Thyroid gland (tissue), 4 donors: ENCODE measurements at regions not wholly inside any gene's neighbourhood (a gene's known extent, or its start where the extent isn't known, plus 50 kb on each side); places are given as distances from the start of the nearest gene placed in this dataset.

ENCODE experiments used
- DNase-seq, 2 donors: peaks; one replicate each; pipeline ENCODE4 v3.0.0-alpha.2; 2019
- H3K27ac ChIP-seq, 3 donors: fragments of 200-600 bp; sonication (generic); 1 replicate in 2 of 3; 2 replicates in 1 of 3; pipeline ENCODE4 v1.5.1; 2016 to 2019; ENCODE audit warnings: mild to moderate bottlenecking in 1 of 3, moderate library complexity in 1 of 3
- H3K27me3 ChIP-seq: fragments of 200-600 bp; sonication (generic); one replicate; pipeline ENCODE4 v1.5.1; 2019
- H3K36me3 ChIP-seq, 2 donors: fragments of 200-600 bp; sonication (generic); one replicate each; pipeline ENCODE4 v1.5.1; 2016 to 2019
- H3K4me1 ChIP-seq, 2 donors: fragments of 200-600 bp; sonication (generic); one replicate each; pipeline ENCODE4 v1.5.1; 2017 to 2019
- H3K4me3 ChIP-seq, 3 donors: fragments of 200-600 bp; sonication (generic); replicated peaks in 1 of 3; 1 replicate in 2 of 3; 2 replicates in 1 of 3; pipeline ENCODE4 v1.5.1; 2016; ENCODE audit warnings: mild to moderate bottlenecking in 1 of 3
- H3K9me3 ChIP-seq: fragments of 200-600 bp; sonication (generic); one replicate; pipeline ENCODE4 v1.5.1; 2017
- CTCF ChIP-seq, 6 experiments: fragments of 200-600 bp in 3 of 6; fragments of 450-650 bp in 3 of 6; sonication (generic) in 3 of 6; IDR thresholded peaks; one replicate each; pipeline ENCODE4 v1.5.1; 2016 to 2019; ENCODE audit warnings: antibody characterized with exemption in 6 of 6, mild to moderate bottlenecking in 2 of 6, inconsistent platforms in 1 of 6, moderate library complexity in 1 of 6
- POLR2A ChIP-seq, 2 donors: fragments of 450-650 bp; IDR thresholded peaks; one replicate each; pipeline ENCODE4 v1.6.1; 2017; ENCODE audit warnings: antibody characterized with exemption in 2 of 2, mild to moderate bottlenecking in 2 of 2, moderate library complexity in 1 of 2
- WGBS, 2 donors: methylation state at CpG; one replicate each; pipeline ENCODE4 v1.1.5; 2017; 5-methylcytosine and 5-hydroxymethylcytosine counted together
- intact Hi-C: fragments of 100-400 bp; cut with DNase I; formaldehyde crosslinking; loops from one replicate; pipeline ENCODE4 v1.15.1; 2023

GRCh38 chr15:95266451-95267061, 1035.2 kb downstream of the MCTP2 start:
- H3K27ac ChIP-seq, result peak overlapping the region in 2 of 3 donors; percentile 39 to 66
- 45% methylated on average over 7 of the region's 7 CpGs for WGBS, 2 donors
- H3K4me3 ChIP-seq, result no peak overlapping the region
- H3K27me3 ChIP-seq, result no peaks in the 10 kb centered on the region
- no peaks in the 10 kb centered on the region for H3K9me3 ChIP-seq
- H3K36me3 ChIP-seq, result no peaks in the 10 kb centered on the region
- no peaks in the 10 kb centered on the region for H3K4me1 ChIP-seq
- TF ChIP-seq POLR2A (IDR thresholded peaks at IDR 0.05), result no peak
- TF ChIP-seq CTCF (IDR thresholded peaks at IDR 0.05), result no peak
- DNase-seq, result no peak
- intact Hi-C loops, result no loop called here

- Histone ChIP-seq H3K27ac (peak overlapping the region in 2 of 3 donors; percentile 39 to 66), H3K4me1 (no peaks in the 10 kb centered on the region), H3K27me3 (no peaks in the 10 kb centered on the region), H3K36me3 (no peaks in the 10 kb centered on the region), H3K4me3 (no peak overlapping the region), H3K9me3 (no peaks in the 10 kb centered on the region)
- intact Hi-C loops, result no loop called here
- DNase-seq, result no peak
- WGBS, 2 donors, result 85 to 88% methylated on average over 3 of the region's 3 CpGs
- TF ChIP-seq POLR2A (IDR thresholded peaks at IDR 0.05), result no peak
- no peak for TF ChIP-seq CTCF (IDR thresholded peaks at IDR 0.05)
These were observed 1036.1 kb downstream of the MCTP2 start for GRCh38 chr15:95267481-95267880.

DNA sequence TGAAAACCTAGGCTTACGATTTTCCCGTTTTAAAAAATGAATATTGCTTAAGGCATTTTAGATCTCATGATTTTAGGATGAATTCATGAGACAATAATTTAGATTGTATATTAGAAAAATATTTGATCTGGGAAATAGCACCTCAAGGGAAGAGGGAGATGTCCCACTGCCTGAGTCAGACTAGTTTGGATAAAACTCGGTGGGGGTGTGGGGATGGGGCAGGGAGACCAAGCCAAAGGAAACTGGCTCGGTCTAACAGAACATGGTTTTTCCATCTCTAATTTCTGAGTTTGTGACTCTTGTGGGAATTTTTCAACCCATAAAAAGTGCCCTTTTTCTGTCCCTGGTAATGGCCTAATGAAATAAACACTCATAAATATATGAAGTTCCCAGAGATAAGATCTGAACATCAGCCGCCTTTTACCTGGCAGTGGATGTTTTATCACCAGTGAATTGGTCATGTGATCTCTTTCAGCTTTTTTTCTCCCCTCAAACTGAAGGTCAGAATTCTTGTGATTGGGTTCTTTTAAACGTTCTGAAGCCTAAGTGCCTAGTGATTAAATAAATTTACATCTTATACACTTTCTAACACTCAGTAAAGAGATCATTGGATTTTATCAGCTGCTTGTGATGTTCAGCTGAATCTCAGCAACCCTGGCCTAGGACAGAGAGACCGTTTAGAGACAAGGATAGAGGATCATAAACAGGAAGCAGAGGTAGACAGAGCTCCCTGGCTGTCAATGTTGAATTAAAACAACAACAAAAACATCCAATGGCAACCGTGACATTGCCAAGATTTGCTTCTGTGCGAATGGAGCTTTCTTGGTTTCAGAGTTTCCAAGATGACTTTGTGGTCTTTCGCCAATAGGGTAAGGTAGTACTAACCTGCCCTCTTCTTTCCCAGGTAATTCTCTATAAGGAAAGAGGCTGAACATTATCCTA, 1038.2 kb downstream of the MCTP2 start:
- 67 to 69% methylated on average over 10 of the region's 10 CpGs for WGBS, 2 donors
- TF ChIP-seq CTCF (IDR thresholded peaks at IDR 0.05) (no peak), POLR2A (IDR thresholded peaks at IDR 0.05) (no peak)
- Histone ChIP-seq H3K36me3 (no peaks in the 10 kb centered on the region), H3K4me1 (no peaks in the 10 kb centered on the region), H3K27me3 (no peaks in the 10 kb centered on the region), H3K27ac (peak overlapping the region in 2 of 3 donors; percentile 18 to 62), H3K9me3 (no peaks in the 10 kb centered on the region), H3K4me3 (no peak overlapping the region)
- intact Hi-C loops, result no loop called here
- DNase-seq, result no peak

- no peaks in the 10 kb centered on the region for H3K9me3 ChIP-seq
- no peaks in the 10 kb centered on the region for H3K36me3 ChIP-seq
- no peaks in the 10 kb centered on the region for H3K4me1 ChIP-seq
- intact Hi-C loops, result no loop called here
- H3K4me3 ChIP-seq, result no peak overlapping the region
- no peak overlapping the region for H3K27ac ChIP-seq
- WGBS, 2 donors, result 81 to 84% methylated on average over 4 of the region's 4 CpGs
- no peaks in the 10 kb centered on the region for H3K27me3 ChIP-seq
- TF ChIP-seq POLR2A (IDR thresholded peaks at IDR 0.05), result no peak
- TF ChIP-seq CTCF (IDR thresholded peaks at IDR 0.05), result no peak
- no peak for DNase-seq
These were observed 1042.7 kb downstream of the MCTP2 start for GRCh38 chr15:95274101-95274500.

DNA sequence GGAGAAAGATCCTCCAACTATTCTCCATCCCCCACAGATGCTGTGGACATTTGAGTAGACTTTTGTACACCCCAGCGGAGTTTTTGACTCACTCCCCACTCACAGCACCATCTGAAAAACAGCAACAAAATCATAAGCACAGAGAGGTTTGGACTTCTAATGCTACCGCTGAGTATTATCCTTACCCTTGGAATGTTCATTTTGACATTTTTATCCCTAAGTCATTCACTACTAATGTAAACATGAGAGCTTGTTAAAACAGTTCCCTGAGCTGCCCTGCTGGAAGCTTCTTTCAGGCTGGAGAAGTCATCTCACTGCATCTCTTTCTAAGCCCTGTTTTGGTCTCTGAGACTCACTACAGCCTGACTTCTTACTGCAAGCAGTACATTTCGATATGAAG, 1045.9 kb downstream of the MCTP2 start:
- Histone ChIP-seq H3K4me3 (no peak overlapping the region), H3K27me3 (no peaks in the 10 kb centered on the region), H3K27ac (no peak overlapping the region), H3K9me3 (no peaks in the 10 kb centered on the region), H3K36me3 (no peaks in the 10 kb centered on the region), H3K4me1 (no peaks in the 10 kb centered on the region)
- DNase-seq, result no peak
- no peak for TF ChIP-seq CTCF (IDR thresholded peaks at IDR 0.05)
- no peak for TF ChIP-seq POLR2A (IDR thresholded peaks at IDR 0.05)
- 67 to 68% methylated on average over 3 of the region's 3 CpGs for WGBS, 2 donors
- intact Hi-C loops, result no loop called here
